NCI-H1694 treated with DMSO at 0.1 percent for 48 hours (cell line): ENCODE measurements at regions not wholly inside any gene's neighbourhood (a gene's known extent, or its start where the extent isn't known, plus 50 kb on each side); places are given as distances from the start of the nearest gene placed in this dataset.

Experiments
- DNase-seq: peaks from one replicate; lab custom pipeline; 2025; lab: John Stamatoyannopoulos, UW

- no peak for DNase-seq
Measured at GRCh38 chr18:78726326-78727056, 253.1 kb upstream of the SALL3 start.

DNA sequence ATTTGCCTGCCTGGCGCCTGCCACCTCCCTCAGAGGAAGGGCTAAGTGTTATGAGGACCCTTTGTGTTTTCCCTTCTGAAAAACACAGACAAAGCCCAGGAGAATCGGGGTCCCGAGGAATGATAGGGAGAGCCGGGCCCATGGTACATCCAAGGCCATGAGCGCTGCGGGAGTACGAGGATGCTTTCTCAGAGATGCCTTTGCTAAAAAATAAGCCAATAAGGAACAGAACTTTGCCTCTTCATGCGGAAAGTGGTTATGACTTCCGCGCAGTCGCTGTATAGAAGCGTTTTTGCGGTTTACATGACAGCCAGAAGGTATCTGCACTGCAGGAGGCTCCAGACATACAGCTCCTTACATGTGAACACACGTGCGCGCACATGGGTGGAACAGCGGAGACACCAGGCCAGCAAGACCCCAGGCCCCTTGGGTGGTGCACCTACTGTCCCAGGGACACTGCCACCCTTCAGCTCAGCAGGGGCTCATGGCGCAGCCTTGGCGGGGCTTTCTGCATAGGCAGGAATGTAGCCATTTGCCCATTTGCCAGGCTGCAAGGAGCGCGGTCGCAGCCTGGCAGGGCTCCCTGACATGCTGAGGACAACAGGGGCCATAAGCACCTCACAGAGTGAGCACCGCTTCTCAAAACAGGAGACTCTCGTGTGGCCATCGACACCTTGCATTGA, 252.4 kb upstream of the SALL3 start:
- no peak for DNase-seq

GRCh38 chr18:78727877-78728783, 251.5 kb upstream of the SALL3 start:
- DNase-seq: no peak

DNA sequence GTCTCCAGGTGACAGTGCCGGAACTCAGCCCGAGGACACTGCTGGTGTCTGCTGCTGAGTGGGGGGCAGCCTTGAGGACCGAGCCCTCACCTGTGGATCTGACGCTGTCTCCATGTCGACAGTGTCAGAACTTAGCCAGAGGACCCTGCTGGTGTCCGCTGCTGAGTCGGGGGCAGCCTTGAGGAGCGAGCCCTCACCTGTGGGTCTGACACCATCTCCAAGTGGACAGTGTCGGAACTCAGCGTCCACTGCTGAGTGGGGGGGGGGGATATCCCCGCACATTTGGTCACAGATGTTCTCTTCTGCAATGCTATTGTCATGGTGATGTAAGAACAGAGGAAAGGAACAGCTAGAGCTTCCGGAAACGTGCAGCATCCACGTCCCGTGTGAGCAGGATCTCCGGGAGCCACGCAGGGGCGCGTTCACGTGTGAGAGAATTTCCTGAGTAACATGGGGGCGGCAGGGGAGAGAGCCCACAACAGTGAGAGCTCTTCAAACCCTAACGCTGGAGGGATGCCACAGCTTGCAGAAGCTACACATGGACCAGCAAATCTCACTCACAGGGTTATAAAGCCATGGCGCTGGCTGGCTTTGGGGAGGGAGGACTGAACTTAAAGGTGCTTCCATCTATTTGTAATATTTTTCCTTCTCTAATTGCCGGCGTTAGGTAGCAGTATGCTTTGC, 250.7 kb upstream of the SALL3 start:
- no peak for DNase-seq

- DNase-seq: no peak
Measured at GRCh38 chr18:78730546-78730945, 249.1 kb upstream of the SALL3 start.

DNA sequence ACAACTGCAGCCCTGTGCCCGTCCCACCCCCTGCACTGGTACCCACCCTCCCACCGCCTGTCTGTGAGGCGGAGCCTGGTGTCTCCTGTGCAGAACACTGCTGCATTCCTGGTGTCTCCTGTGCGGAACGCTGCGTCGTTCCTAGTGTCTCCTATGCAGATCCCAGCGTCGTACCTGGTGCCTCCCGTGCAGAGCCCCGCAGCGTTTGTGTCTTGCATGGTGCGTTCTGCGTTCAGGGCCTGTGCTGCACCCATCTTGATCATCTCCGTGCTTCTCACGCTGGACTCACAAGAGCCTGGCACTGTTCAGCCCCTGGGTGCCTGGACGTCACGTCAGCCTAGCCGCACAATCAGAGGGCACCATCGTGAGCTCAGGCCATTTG, 248.6 kb upstream of the SALL3 start:
- DNase-seq: no peak

DNA sequence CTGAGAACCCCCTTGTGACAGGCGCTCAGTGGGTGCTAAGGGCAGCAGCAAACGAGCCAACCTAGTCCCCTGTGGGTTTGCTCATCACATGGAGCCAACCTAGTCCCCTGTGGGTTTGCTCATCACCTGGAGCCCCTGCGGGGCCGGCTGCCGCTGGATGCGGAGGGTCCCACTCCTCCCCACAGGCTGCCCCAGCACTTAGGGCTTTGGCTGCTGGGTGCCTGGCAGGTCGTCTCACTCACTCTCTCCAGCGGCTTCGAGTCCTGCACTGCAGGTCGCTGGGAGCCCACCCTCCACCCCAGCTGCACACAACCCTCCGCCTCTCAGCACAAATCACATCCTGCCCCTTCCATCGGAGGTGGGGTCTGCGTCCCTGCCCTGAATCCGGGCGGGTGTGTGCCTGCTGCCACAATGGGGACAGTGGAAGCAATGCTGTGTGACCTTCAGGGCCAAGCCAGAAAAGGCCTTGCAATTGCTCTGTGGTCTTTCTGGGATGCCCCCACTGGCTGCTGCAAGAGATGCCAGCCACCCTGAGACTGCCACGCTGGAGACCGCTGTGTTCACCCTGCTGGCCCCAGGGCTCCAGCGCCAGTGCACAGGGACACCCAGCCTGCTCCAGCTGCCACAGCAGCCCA, 248.1 kb upstream of the SALL3 start:
- DNase-seq: no peak

DNA sequence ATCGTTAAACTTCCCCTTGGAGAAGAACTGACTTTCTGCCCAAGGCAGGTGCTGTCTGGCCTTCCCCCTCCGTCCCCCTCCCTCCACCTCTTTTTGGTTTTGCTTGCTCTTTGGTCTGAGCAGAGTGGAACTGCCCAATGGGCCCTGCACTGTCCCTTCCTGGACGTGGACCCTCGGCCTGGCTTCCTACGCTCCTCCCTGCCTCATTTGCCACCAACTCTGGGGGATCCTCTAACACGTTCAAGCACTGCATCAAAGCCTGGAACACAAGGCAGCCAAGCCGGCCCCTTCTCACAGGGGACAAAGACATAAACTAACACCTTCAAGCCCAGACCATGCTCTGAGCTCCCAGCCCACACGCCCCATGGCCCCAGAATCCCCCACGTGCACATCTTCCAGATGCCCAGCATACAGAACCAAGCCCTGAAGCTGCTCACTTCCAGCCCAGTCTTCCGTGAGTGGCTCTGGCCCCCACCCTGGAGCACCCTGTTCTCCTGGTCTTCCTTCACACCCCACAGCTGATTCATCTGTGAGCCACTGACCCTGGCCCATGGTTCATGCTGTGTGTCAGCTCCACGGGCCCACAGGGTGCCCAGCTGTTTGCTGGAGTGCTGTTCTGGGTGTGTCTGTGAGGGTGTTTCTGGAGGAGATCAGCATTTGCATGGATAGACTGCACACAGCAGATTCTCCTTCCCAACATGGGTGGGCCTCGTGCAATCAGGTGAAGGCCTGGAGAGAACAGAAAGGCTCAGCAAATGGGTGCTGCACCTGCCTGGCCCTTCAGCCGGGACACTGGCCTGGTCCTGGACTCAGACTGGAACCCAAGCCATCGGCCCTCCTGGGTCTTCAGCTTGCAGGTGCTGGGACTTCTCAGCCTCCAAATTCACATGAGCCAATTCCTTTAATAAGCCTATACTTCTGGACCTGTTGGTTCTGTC, 247.1 kb upstream of the SALL3 start:
- no peak for DNase-seq

GRCh38 chr18:78733762-78734613, 245.6 kb upstream of the SALL3 start:
- DNase-seq: no peak

DNA sequence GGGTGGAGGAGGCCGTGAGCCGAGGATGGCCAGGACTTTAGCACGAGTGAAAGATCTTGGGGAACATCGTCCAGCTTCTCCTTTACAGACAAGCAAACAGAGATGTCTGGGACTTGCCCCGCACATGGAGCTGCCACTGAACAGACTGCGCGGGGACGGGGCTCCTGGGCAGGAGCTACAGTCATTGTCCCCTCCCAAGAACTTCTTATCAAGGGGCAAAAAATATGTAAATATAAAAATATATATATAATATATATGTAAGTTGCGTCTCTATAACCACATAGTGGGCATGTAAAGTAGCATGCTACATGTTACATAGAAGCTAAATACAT, 245.0 kb upstream of the SALL3 start:
- DNase-seq: no peak

DNA sequence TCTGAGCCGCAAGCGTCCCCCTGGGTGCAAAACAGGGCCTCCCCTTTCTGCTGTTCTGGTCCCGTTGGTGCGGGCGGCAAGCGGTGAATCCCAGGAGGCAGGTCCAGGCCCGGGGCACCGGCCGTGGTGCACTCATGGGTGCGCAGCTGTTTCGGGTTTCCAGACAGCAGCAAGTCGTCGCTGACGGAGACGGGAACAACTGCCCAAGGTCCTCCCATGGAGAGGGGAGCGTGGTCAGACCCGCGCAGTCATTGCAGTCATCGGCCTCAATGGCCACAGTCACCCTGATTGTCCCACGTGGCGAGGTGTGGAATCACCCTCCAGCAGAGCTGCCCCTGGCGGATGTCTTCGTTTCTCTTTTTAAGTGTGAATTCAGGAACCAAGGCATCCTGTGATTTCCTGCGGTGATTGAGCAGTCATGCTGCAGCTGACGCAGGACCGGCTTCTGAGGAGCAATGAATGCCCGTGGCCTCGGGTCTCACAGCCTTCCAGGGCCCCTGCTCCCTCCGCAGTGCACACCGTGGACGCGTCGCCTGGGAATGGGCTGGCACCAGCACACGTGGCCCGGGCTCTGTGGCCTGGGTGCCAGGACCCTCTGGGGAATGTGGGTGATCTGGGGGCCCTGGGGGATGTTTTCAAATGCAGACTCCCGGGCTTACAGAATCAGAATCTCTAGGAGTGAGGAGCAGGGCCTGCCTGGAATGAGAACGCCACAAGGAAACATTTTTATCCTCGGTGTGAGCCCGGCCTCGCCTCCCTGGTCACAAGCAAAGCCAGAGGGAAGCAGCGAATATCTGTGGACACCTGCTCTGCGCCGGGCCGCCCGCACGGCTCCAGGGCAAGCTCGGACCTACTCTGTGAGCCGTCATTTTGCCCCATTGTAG, 244.2 kb upstream of the SALL3 start:
- no peak for DNase-seq

- DNase-seq: no peak
Measured at GRCh38 chr18:78736015-78736690, 243.5 kb upstream of the SALL3 start.

GRCh38 chr18:78737006-78737915, 242.4 kb upstream of the SALL3 start:
- no peak for DNase-seq

DNA sequence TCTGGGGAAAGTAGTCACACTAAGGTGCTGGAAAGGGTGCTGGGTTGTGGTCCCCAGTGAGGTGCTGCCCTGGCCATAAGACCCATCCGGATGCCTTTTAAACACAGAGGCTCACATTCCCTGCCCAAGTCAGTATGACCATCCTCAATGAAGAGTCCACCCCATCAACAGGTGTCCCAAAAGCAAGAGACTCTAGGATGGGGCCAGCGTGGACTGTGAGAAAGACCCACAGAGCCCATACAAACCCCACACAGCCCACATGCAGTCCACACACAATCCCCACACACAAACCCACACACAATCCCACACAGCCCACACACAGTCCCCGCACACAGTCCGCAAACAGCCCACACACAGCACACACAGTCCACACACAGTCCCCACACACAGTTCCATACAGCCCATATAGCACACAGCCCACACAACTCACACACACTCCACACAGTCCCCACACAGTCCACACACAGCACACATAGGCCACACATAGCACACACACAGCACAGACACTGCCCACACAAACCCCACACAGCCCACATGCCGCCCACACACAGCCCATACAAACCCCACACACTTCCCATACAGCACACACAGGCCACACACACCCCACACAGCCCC, 241.4 kb upstream of the SALL3 start:
- DNase-seq: no peak

GRCh38 chr18:78739115-78739514, 240.5 kb upstream of the SALL3 start:
- DNase-seq: no peak

DNA sequence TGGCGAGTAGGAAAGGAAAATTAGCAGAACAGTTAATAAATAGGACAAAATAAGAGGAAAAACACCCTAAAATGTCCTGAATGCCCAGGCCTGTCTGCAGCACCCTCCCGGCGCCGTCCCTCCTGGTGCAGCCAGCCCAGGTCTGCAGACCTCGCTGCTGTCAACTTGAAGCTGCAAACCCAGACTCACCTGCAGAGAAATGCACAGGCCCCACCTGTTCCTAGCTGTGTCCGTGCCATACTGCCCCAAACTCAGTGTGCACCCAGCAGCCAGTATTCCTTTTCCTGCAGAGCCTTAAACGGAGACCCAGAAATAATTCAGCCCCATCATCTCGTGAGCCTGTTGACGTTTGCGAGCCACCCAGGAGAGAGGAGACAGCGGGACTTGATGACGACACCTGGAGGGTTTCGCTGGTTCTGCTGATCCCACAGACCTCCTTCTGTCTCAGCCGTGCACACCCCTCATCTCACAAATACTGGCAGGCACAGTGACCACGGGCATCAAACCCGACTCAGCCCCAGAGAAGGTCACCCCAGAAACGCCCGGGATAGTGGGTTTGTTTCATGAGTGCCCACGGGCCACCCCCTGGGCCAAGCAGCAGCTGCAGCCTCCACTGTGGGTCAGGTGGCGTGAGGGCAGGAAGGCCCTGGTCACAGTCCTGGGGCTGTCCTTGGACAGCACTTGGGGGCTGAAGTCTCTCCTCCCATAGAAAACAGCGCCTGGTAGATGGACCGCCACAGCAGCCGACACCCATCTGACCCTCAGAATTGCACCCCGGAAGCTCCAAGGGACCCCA, 239.5 kb upstream of the SALL3 start:
- no peak for DNase-seq
